H9 (cell line): ENCODE measurements at regions not wholly inside any gene's neighbourhood (a gene's known extent, or its start where the extent isn't known, plus 50 kb on each side); places are given as distances from the start of the nearest gene placed in this dataset.

ENCODE experiments used
- DNase-seq: peaks from one replicate; pipeline ENCODE4 v3.0.0-alpha.2; 2017
- H2AFZ ChIP-seq: one replicate; pipeline ENCODE4 v1.6.1; 2013; ENCODE audit warnings: mild to moderate bottlenecking, low read length, control low read depth, moderate library complexity
- H2AK5ac ChIP-seq: 2 replicates; pipeline ENCODE4 v1.6.1; 2013; ENCODE audit warnings: low read length, control low read depth, mixed read lengths; ENCODE audit not compliant: insufficient read length
- H2BK120ac ChIP-seq: one replicate; pipeline ENCODE4 v1.6.1; 2013; ENCODE audit warnings: low read depth, mild to moderate bottlenecking, low read length, control low read depth, inconsistent platforms; ENCODE audit not compliant: poor library complexity, severe bottlenecking
- H2BK12ac ChIP-seq: 2 replicates; pipeline ENCODE4 v1.6.1; 2013; ENCODE audit warnings: low read length, control low read depth, mixed read lengths, low read depth; ENCODE audit not compliant: insufficient read length
- H2BK15ac ChIP-seq: 2 replicates; pipeline ENCODE4 v1.6.1; 2013; ENCODE audit warnings: low read depth, low read length, control low read depth
- H2BK20ac ChIP-seq: one replicate; pipeline ENCODE4 v1.6.1; 2013; ENCODE audit warnings: low read depth, mild to moderate bottlenecking, low read length, control low read depth, inconsistent platforms; ENCODE audit not compliant: poor library complexity, severe bottlenecking
- H2BK5ac ChIP-seq: 2 replicates; pipeline ENCODE4 v1.6.1; 2013; ENCODE audit warnings: low read length, control low read depth, mixed read lengths; ENCODE audit not compliant: insufficient read length
- H3K14ac ChIP-seq: 2 replicates; pipeline ENCODE4 v1.6.1; 2013; ENCODE audit warnings: low read length, control low read depth; ENCODE audit not compliant: insufficient read depth
- H3K18ac ChIP-seq: 2 replicates; pipeline ENCODE4 v1.6.1; 2013; ENCODE audit warnings: low read depth, mild to moderate bottlenecking, mixed read lengths, low read length, control low read depth; ENCODE audit not compliant: insufficient read length
- H3K23ac ChIP-seq: 2 replicates; pipeline ENCODE4 v1.6.1; 2013; ENCODE audit warnings: low read length, control low read depth, mixed read lengths, low read depth; ENCODE audit not compliant: insufficient read length
- H3K23me2 ChIP-seq: 2 replicates; pipeline ENCODE4 v1.6.1; 2013; ENCODE audit warnings: low read depth, mild to moderate bottlenecking, mixed read lengths, low read length, control low read depth; ENCODE audit not compliant: insufficient read length, poor library complexity, severe bottlenecking
- H3K27ac ChIP-seq: 2 replicates; pipeline ENCODE4 v1.5.1; 2013; ENCODE audit warnings: low read length, control low read depth, mixed read lengths, low read depth; ENCODE audit not compliant: insufficient read length
- H3K27me3 ChIP-seq: 2 replicates; pipeline ENCODE4 v1.6.1; 2013; ENCODE audit warnings: low read length, control low read depth, inconsistent platforms; ENCODE audit not compliant: insufficient read depth
- H3K4ac ChIP-seq: 2 replicates; pipeline ENCODE4 v1.6.1; 2013; ENCODE audit warnings: low read depth, mild to moderate bottlenecking, control low read depth, inconsistent platforms, low read length, moderate library complexity
- H3K4me1 ChIP-seq: 2 replicates; pipeline ENCODE4 v1.6.1; 2013; ENCODE audit warnings: low read length, control low read depth, inconsistent platforms; ENCODE audit not compliant: insufficient read depth
- H3K4me2 ChIP-seq: 2 replicates; pipeline ENCODE4 v1.6.1; 2013; ENCODE audit warnings: low read length, control low read depth, mixed read lengths; ENCODE audit not compliant: insufficient read length, insufficient read depth
- H3K56ac ChIP-seq: 2 replicates; pipeline ENCODE4 v1.6.1; 2013; ENCODE audit warnings: low read depth, mild to moderate bottlenecking, mixed read lengths, low read length, control low read depth; ENCODE audit not compliant: insufficient read length
- H3K79me1 ChIP-seq: 2 replicates; pipeline ENCODE4 v1.6.1; 2013; ENCODE audit warnings: low read depth, mild to moderate bottlenecking, moderate library complexity, low read length, control low read depth, inconsistent platforms; ENCODE audit not compliant: insufficient read depth, poor library complexity, severe bottlenecking
- H3K79me2 ChIP-seq: 2 replicates; pipeline ENCODE4 v1.6.1; 2013; ENCODE audit warnings: low read length, control low read depth, inconsistent platforms; ENCODE audit not compliant: insufficient read depth
- H3K9ac ChIP-seq: 2 replicates; pipeline ENCODE4 v1.6.1; 2013; ENCODE audit warnings: low read length, control low read depth, mixed read lengths; ENCODE audit not compliant: insufficient read length; ENCODE audit errors: extremely low read depth
- H3K9me3 ChIP-seq: one replicate; pipeline ENCODE4 v1.6.1; 2013; ENCODE audit warnings: low read depth, low read length, inconsistent platforms; ENCODE audit not compliant: control insufficient read depth
- H3T11ph ChIP-seq: one replicate; pipeline ENCODE4 v1.6.1; 2013; ENCODE audit warnings: mild to moderate bottlenecking, low read length, control low read depth, inconsistent platforms
- H4K20me1 ChIP-seq: one replicate; pipeline ENCODE4 v1.6.1; 2013; ENCODE audit not compliant: control insufficient read depth, insufficient read length, insufficient read depth
- H4K5ac ChIP-seq: 2 replicates; pipeline ENCODE4 v1.6.1; 2013; ENCODE audit warnings: low read depth, mild to moderate bottlenecking, mixed read lengths, low read length, control low read depth; ENCODE audit not compliant: insufficient read length
- H4K8ac ChIP-seq: replicated peaks from 2 replicates; pipeline ENCODE4 v1.6.1; 2013; ENCODE audit warnings: low read length, control low read depth, mixed read lengths, low read depth; ENCODE audit not compliant: insufficient read length
- H4K91ac ChIP-seq: 2 replicates; pipeline ENCODE4 v1.6.1; 2013; ENCODE audit warnings: low read depth, mild to moderate bottlenecking, moderate library complexity, mixed read lengths, low read length, control low read depth; ENCODE audit not compliant: insufficient read length
- H3K27ac Mint-ChIP-seq, 3 experiments: 2 replicates in 2 of 3; 3 replicates in 1 of 3; pipeline ENCODE4 v1.8.0; 2020 to 2021; ENCODE audit warnings: mixed read lengths in 3 of 3, mild to moderate bottlenecking in 1 of 3, moderate library complexity in 1 of 3
- H3K27me3 Mint-ChIP-seq: 2 replicates; pipeline ENCODE4 v1.8.0; 2021; ENCODE audit warnings: low read depth, mild to moderate bottlenecking, moderate library complexity, mixed read lengths
- H3K36me3 Mint-ChIP-seq, 3 experiments: 2 replicates in 2 of 3; 3 replicates in 1 of 3; pipeline ENCODE4 v1.8.0; 2020 to 2021; ENCODE audit warnings: low read depth in 3 of 3, mixed read lengths in 3 of 3; ENCODE audit not compliant: insufficient read depth in 1 of 3
- H3K4me1 Mint-ChIP-seq, 2 experiments: 2 replicates each; pipeline ENCODE4 v1.8.0; 2020; ENCODE audit warnings: mixed read lengths in 2 of 2
- H3K4me3 Mint-ChIP-seq, 2 experiments: 2 replicates in 1 of 2; 3 replicates in 1 of 2; pipeline ENCODE4 v1.8.0; 2020 to 2021; ENCODE audit warnings: mild to moderate bottlenecking in 2 of 2, mixed read lengths in 2 of 2, moderate library complexity in 1 of 2
- H3K9me3 Mint-ChIP-seq, 2 experiments: 2 replicates in 1 of 2; 3 replicates in 1 of 2; pipeline ENCODE4 v1.8.0; 2020; ENCODE audit warnings: mild to moderate bottlenecking in 2 of 2, mixed read lengths in 2 of 2, moderate library complexity in 1 of 2
- WGBS: extraction: QIAGEN DNeasy Blood & Tissue Kit; methylation state at CpG from one replicate; pipeline ENCODE4 v1.1.7; 2013; ENCODE audit warnings: missing lambda C conversion rate, low lambda C conversion rate, mixed read lengths; ENCODE audit not compliant: insufficient read length; ENCODE audit errors: extremely low coverage; 5-methylcytosine and 5-hydroxymethylcytosine counted together
- TF ChIP-seq, protein P1 (sequence below): fragments of 200-600 bp; sonication (generic); conservative IDR thresholded peaks from 3 replicates; pipeline ENCODE4 v1.8.0; 2021; ENCODE audit warnings: antibody characterized with exemption, mild to moderate bottlenecking

DNA sequence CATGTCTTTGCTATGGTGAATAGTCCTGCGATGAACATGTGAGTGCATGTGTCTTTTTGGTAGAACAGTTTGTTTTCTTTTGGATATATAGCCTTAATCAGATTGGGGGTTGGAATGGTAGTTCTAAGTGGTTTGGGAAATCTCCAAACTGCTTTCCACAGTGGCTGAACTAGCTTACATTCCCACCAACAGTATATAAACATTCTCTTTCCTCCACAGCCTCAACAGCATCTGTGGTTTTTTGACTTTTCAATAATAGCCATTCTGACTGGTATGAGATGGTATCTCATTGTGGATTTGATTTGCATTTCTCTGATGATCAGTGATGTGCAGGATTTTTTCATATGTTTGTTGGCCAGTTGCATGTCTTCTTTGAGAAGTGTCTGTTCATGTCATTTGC is 112.2 kb upstream of the SESTD1 start:
- peaks cover 0 to 2% of the 10 kb centered on the region in 2 experiments; a peak in 3 of 5 replicates for H3K9me3 Mint-ChIP-seq
- H3K23me2 ChIP-seq = no peaks in the 10 kb centered on the region
- no peak overlapping the region for H2BK120ac ChIP-seq
- H2AFZ ChIP-seq = no peak overlapping the region
- H3K4me1 Mint-ChIP-seq = no peaks in the 10 kb centered on the region
- H3K36me3 Mint-ChIP-seq = no peaks in the 10 kb centered on the region
- no peaks in the 10 kb centered on the region for H3K27me3 ChIP-seq
- no peak overlapping the region for H3K18ac ChIP-seq
- no peak overlapping the region for H3K23ac ChIP-seq
- no peak overlapping the region for H4K8ac ChIP-seq
- H3K4me2 ChIP-seq = no peak overlapping the region
- no peak overlapping the region for H3K4me3 Mint-ChIP-seq
- no peak for DNase-seq
- no peak overlapping the region for H3K14ac ChIP-seq
- no peak overlapping the region for H2BK15ac ChIP-seq
- no peak overlapping the region for H4K91ac ChIP-seq
- H3K4me1 ChIP-seq = no peaks in the 10 kb centered on the region
- H3K56ac ChIP-seq = no peak overlapping the region
- no peaks in the 10 kb centered on the region for H4K20me1 ChIP-seq
- no peak overlapping the region for H2BK20ac ChIP-seq
- no peak overlapping the region for H2BK5ac ChIP-seq
- no peak overlapping the region for H4K5ac ChIP-seq
- H2AK5ac ChIP-seq = no peak overlapping the region
- TF ChIP-seq, protein P1, sequence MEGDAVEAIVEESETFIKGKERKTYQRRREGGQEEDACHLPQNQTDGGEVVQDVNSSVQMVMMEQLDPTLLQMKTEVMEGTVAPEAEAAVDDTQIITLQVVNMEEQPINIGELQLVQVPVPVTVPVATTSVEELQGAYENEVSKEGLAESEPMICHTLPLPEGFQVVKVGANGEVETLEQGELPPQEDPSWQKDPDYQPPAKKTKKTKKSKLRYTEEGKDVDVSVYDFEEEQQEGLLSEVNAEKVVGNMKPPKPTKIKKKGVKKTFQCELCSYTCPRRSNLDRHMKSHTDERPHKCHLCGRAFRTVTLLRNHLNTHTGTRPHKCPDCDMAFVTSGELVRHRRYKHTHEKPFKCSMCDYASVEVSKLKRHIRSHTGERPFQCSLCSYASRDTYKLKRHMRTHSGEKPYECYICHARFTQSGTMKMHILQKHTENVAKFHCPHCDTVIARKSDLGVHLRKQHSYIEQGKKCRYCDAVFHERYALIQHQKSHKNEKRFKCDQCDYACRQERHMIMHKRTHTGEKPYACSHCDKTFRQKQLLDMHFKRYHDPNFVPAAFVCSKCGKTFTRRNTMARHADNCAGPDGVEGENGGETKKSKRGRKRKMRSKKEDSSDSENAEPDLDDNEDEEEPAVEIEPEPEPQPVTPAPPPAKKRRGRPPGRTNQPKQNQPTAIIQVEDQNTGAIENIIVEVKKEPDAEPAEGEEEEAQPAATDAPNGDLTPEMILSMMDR = no peak
- H3K27ac Mint-ChIP-seq = no peak overlapping the region
- no peak overlapping the region for H3T11ph ChIP-seq
- H3K79me2 ChIP-seq = no peaks in the 10 kb centered on the region
- H3K27me3 Mint-ChIP-seq = no peaks in the 10 kb centered on the region
- no peaks in the 10 kb centered on the region for H3K79me1 ChIP-seq
- no peak overlapping the region for H3K9ac ChIP-seq
- H3K27ac ChIP-seq = no peak overlapping the region
- no peak overlapping the region for H2BK12ac ChIP-seq
- H3K4ac ChIP-seq = no peak overlapping the region
- WGBS = no CpG with 5 or more reads among the region's 1 CpG
- no peaks in the 10 kb centered on the region for H3K9me3 ChIP-seq
